NCI-H2227 treated with DMSO at 0.1 percent for 48 hours (cell line): ENCODE measurements at regions not wholly inside any gene's neighbourhood (a gene's known extent, or its start where the extent isn't known, plus 50 kb on each side); places are given as distances from the start of the nearest gene placed in this dataset.
"Not testable (repeated sequence)": the region's sequence is repeated elsewhere in the genome, so short reads cannot be mapped to it uniquely, and the experiment has no call there.

Experiments used
- DNase-seq: peaks from one replicate; lab custom pipeline; 2025; lab: John Stamatoyannopoulos, UW

GRCh38 chr14:25699981-25700380 is 650.0 kb upstream of the STXBP6 start:
- DNase-seq = no peak

GRCh38 chr14:25698111-25698510 is 648.2 kb upstream of the STXBP6 start:
- DNase-seq = no peak

- no peak for DNase-seq
Observed at GRCh38 chr14:25696176-25696575, 646.2 kb upstream of the STXBP6 start.

GRCh38 chr14:25685004-25685403 is 635.1 kb upstream of the STXBP6 start:
- no peak for DNase-seq

- no peak for DNase-seq
Observed at GRCh38 chr14:25680934-25681333, 631.0 kb upstream of the STXBP6 start.

- DNase-seq = not testable (repeated sequence)
Observed at GRCh38 chr14:25680511-25680910, 630.6 kb upstream of the STXBP6 start.

- no peak for DNase-seq
Observed at GRCh38 chr14:25677111-25677510, 627.2 kb upstream of the STXBP6 start.

GRCh38 chr14:25667387-25667786 is 617.4 kb upstream of the STXBP6 start:
- DNase-seq = no peak

- DNase-seq = no peak
Observed at GRCh38 chr14:25666877-25667276, 616.9 kb upstream of the STXBP6 start.

- no peak for DNase-seq
Observed at GRCh38 chr14:25658988-25659387, 609.0 kb upstream of the STXBP6 start.

- no peak for DNase-seq
Observed at GRCh38 chr14:25630447-25630846, 580.5 kb upstream of the STXBP6 start.

GRCh38 chr14:25628978-25629377 is 579.0 kb upstream of the STXBP6 start:
- no peak for DNase-seq

GRCh38 chr14:25628390-25628789 is 578.4 kb upstream of the STXBP6 start:
- peak; percentile 39 for DNase-seq

- DNase-seq = no peak
Observed at GRCh38 chr14:25626986-25627385, 577.0 kb upstream of the STXBP6 start.

- DNase-seq = peak; percentile 36
Observed at GRCh38 chr14:25622763-25623162, 572.8 kb upstream of the STXBP6 start.

- no peak for DNase-seq
Observed at GRCh38 chr14:25620515-25620914, 570.6 kb upstream of the STXBP6 start.

GRCh38 chr14:25615174-25615573 is 565.2 kb upstream of the STXBP6 start:
- no peak for DNase-seq

- peak; percentile 79 for DNase-seq
Observed at GRCh38 chr14:25607192-25607591, 557.2 kb upstream of the STXBP6 start.

GRCh38 chr14:25602106-25602505 is 552.2 kb upstream of the STXBP6 start:
- no peak for DNase-seq

- no peak for DNase-seq
Observed at GRCh38 chr14:25588751-25589150, 538.8 kb upstream of the STXBP6 start.

GRCh38 chr14:25574628-25575325 is 524.8 kb upstream of the STXBP6 start:
- DNase-seq = no peak

GRCh38 chr14:25570483-25570882 is 520.5 kb upstream of the STXBP6 start:
- DNase-seq = no peak

- DNase-seq = no peak
Observed at GRCh38 chr14:25557466-25557865, 507.5 kb upstream of the STXBP6 start.

GRCh38 chr14:25552826-25553225 is 502.9 kb upstream of the STXBP6 start:
- no peak for DNase-seq
